GM19395 (cell line): ENCODE measurements at regions not wholly inside any gene's neighbourhood (a gene's known extent, or its start where the extent isn't known, plus 50 kb on each side); places are given as distances from the start of the nearest gene placed in this dataset.
"Not testable (repeated sequence)": the region's sequence is repeated elsewhere in the genome, so short reads cannot be mapped to it uniquely, and the experiment has no call there.

Experiments
- ATAC-seq: cut with Tn5 transposase; IDR thresholded peaks from one replicate; pipeline ENCODE4 v1.9.1; 2021; ENCODE audit warnings: mild to moderate bottlenecking, moderate library complexity; ENCODE audit not compliant: unreplicated experiment

DNA sequence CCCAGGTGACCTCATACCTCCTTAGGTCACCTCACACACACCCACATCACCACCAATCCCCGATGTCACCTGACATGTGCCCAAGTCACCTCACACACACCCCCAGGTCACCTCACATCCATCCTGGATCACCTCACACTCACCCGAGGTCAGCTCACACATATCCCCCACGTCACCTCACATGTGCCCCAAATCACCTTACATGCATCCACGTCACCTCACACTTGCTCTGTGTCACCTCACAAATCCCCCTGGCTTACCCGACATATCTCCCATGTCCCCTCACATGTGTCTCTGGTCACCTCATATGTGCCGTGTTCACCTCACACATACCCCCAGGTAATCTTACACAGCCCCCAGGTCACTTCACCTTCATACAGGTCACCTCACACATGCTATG is 864.6 kb downstream of the TMEM121 start:
- no peak for ATAC-seq

DNA sequence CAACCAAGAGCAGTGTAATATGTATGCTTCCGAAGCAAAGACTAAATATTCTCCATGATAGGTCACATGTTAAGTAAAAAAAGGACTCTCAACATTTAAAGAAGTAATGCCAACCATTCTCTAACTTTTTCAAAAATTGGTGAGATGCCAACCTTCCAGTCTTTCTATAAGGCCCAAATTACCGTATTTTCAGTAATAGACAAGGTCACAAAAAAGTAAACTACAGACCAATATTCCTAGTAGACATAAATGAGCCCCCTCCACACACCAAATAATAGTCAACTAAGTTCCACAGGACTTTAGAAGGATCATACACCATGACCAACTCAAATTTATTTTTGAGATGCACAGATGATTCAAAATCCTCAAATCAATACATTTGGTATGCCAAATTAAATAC is 867.4 kb downstream of the TMEM121 start:
- no peak for ATAC-seq

DNA sequence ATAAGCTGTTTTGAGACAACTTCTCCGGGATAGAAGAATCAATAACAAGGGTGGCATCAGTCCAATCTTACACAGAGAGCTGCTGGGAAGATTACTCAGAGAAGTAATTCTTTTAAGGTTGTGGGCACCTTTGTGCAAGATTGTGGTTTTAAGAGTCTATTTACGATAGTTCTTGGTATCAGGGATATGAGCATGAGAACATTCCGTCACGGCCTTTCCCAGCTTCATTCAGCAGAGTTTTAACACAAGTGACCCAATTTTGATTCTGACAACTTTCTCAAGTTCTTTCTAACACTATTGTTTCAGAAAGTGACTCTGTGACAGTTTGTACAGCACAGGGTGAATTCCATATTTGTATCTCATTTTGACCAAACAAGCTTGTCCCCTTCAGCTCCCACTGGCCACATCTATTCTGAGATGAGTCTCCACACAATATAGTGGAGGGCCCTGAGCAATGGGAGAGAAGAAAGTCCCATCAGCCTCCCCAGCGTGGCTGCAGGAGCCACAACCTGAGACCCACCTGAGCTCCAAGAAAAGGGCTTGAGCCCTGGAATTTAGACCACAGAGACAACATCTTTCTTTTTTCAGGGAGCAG is 869.2 kb downstream of the TMEM121 start:
- no peak for ATAC-seq

DNA sequence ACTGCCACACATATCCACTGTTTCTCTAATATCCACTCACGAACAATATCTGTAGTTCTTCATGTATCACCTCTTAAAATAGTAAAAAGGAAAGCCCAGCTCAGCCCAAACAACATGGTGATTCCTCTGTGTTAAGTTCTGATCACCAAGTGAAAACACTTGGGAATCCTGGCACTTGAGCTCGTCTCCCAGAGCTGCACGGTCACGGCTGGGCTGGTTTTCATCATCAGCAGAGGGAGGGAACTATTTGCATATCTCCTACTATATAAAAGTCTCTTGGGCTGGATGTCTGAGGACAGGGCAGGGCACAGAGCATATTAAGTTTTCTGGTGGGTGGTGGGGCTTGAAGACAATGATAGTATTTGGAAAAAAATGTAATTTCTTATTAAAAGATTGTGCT is 870.6 kb downstream of the TMEM121 start:
- no peak for ATAC-seq

DNA sequence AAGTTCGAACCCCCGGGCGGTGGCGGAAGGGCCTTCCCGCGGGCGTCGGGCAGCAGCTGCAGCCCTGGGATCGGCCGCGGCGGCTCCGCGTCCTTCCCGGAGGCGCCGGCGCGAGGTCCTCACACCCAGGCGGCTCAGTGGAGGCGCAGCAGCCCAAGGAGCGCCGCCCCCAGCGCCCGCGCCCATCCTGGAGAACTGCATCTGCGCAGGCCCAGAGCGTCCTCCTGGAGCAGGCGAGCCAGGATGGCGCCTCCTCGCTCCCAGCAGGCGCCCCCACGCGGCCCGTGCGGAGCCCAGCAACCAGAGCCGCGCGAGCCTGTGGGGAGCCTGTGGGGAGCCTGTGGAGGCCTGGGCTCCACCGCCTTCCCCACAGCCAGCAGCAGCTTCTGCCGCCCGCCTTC is 872.5 kb downstream of the TMEM121 start:
- not testable (repeated sequence) for ATAC-seq

DNA sequence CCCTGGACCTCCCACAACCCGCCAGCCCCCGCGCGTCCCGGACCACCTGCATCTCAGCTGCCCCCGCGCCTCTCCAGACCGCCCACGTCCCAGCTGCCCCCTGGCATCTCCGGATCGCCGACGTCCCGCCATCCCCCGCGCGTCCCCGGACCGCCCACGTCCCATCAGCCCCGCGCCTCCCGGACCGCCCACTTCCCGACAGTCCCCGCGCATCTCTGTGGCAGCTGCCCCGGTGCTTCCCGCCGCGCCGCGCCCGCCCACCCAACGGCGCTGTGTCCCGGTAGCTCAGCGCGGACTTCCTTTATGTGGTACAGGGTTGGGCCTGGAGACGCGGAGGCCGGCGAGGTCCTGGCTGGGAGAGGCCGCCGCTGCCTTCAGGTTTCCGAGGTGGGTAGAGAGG is 874.9 kb downstream of the TMEM121 start:
- ATAC-seq = not testable (repeated sequence)

DNA sequence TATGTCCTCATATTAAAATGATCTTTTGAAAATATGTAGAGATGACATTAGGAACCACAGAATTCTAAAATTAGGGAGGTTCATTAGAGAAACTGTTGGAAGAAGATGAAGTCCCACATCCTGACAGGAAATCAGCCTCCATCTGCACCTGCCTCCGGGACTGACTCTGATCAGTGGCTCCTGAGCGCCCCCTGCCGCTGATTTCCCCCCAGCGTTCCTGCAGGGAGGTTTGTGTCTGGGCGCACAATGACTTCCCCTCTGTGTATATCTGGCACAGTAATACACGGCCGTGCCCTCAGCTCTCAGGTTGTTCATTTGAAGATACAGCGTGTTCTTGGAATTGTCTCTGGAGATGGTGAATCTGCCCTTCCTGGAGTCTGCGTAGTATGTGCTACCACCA is 883.8 kb downstream of the TMEM121 start:
- ATAC-seq = not testable (repeated sequence)

DNA sequence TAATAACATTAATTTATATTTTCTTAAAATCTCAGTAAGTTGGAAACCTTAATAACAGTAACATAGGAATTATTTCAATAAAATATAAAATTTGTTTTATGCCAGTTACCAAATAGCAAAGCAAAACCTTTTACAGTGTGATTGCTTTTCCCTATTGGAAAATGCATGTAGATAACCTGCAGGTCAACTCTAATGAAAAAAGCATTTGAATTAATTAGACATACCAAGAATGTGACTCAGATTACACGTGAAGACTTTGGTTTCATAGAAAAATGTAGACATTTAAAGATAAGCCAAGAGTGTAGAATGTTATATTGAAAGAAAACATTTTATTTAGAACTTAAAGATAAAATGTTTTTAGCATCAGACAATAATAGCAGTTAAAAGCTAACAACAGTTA is 888.1 kb downstream of the TMEM121 start:
- no peak for ATAC-seq

DNA sequence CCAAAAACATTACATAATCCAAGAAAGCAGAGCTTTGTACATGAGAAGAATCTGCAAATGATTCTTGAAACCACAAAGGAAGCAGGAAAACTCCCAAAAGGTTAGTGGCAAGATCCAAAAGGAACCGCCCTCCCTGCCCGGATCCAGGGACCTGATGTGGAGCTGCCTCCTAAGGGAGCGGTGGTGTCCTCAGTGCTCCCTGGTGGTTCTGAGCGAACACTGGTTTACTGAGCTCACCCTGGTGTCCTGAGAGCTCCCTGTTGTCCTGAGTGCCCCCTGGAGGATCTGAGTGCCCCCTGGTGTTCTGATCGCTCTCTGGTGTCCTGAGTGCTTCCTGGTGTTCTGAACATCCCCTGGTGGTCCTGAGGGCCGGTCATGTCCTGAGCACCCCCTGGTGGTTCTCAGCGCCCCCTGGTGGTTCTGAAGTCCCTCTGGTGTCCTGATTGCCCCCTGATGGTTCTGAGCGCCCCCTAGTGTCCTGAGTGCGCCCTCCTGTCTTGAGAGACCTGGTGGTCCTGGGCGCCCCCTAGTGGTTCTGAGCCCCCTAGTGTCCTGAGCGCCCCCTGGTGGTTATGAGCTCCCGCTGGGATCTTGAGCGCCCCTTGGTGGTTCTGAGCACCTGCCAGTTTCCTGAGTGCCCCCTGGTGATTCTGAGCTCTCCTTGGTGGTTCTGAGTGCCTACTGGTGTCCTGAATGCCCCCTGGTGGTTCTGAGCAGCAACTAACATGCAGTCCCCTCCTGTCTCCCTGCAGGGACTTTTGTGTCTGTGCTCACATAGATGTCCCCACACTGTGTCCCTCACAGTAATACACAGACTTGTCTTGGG is 891.1 kb downstream of the TMEM121 start:
- peak; percentile 87 for ATAC-seq

DNA sequence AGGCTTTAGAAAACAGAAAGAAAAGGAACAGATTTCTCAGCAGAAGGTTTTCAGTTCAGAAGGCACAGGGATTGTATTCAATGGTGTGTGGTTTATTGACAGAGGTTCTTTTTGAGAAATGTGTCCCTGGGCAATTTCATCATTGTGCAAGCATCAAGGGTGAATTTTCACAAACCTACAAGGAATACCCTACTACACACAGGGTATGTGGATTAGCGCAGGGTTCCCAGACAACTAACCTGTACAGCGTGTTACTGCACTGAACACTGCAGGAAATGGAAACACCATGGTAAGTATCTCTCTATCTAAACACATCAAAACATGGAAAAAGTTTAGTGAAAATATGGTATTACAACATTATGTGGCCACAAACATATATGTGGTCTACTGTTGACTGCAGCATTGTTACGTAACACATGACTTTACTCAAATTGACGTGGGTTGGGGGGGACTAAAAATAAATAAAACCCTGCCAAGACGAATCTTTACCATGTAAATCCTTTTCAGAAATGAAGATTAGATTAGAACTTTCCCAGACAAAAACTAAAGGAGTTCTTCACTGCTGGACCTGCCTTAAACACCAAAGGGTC is 893.1 kb downstream of the TMEM121 start:
- no peak for ATAC-seq

DNA sequence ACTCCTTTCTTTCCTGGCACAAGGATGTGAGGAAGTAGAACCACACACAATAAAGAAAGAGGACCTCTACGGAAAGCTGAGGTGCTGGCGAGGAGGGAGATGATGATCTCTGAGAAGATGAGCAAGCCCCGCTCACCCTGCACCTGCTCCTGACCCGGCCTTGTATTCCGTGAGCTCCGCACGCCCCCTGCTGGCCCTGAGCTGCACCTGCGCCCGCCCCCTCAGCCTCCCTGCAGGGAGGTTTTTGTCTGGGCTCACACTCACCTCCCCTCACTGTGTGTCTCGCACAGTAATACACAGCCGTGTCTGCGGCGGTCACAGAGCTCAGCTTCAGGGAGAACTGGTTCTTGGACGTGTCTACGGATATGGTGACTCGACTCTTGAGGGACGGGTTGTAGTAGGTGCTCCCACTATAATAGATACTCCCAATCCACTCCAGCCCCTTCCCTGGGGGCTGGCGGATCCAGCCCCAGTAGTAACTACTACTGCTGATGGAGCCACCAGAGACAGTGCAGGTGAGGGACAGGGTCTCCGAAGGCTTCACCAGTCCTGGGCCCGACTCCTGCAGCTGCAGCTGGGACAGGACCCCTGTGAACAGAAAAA is 895.1 kb downstream of the TMEM121 start:
- not testable (repeated sequence) for ATAC-seq

DNA sequence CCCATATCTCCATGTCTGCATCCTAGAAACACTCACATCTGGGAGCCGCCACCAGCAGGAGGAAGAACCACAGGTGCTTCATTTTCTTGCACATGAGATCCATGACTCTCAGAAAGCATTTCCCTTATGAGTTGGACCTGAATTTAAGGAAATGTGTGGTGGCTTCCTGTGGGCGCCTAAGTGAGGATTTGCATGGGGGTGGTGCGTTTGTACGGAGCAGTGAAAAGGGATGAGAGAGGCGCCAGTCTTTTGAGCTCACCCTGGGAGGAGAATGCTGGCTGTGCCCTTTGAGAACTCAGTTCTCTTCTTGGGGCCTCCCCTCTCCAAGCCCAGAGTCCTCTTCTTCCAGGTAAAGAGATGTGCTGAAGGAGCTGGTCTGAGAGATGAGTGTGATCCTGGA is 895.7 kb downstream of the TMEM121 start:
- ATAC-seq = no peak

DNA sequence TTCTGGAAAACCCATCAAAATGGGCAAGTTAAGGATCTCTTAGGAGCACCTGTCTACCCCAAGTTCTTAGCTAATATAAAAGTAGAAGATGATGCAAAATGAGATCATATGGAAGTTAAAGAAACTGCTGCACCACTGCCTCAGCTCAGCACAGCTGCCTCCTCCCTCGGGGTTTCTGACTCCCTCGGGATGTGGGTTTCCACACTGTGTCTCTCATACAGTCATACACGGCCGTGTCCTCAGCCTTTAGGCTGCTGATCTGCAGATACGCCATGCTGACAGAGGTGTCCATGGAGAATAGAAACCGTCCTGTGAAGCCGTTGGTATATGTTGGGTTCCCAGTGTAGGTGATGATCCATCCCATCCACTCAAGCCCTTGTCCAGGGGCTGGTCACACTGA is 898.8 kb downstream of the TMEM121 start:
- not testable (repeated sequence) for ATAC-seq

DNA sequence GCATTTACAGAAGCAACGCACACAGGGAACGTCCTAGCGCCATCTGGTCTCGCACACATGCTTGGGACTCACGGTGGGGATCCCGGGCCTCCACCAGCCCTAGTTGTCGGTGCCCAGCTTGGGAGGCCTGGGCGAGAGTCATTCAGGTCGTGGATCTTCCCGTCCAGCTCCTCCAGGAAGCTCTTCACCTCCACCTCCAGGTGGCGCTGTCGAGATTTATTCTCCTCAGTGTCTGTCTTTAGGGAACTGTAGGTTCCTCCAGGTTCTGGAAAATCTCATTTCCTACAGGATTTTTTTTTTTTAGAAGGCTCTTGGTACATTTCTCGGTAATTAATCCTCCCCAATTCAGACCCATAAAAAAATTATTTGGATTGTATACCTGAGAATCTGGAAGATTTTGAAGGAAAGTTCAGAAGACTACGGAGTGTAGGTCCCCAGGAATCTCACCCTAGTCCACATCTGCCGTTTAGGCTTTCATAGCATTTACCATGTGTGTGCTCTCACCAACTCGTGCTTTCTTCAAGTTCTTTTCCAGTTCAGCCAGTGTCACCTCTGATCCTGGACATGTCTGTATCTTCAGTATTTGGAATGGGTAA is 910.0 kb downstream of the TMEM121 start:
- ATAC-seq = no peak

DNA sequence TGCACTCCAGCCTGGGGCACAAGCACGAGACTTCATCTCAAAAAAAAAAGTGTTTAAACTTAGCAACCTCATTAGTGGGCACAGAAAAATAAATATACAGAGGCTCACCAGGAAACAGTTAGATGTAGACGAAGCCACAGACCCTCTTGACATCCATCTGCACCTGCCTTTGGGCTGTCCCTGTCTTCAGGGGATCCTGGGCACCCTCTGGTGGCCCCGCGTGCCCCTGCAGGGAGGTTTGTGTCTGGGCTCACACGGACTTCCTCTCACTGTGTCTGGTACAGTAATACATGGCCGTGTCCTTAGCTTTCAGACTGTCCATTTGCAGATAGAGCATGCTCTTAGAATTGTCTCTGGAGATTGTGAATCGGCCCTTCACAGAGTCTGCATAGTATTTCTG is 916.5 kb downstream of the TMEM121 start:
- no peak for ATAC-seq

DNA sequence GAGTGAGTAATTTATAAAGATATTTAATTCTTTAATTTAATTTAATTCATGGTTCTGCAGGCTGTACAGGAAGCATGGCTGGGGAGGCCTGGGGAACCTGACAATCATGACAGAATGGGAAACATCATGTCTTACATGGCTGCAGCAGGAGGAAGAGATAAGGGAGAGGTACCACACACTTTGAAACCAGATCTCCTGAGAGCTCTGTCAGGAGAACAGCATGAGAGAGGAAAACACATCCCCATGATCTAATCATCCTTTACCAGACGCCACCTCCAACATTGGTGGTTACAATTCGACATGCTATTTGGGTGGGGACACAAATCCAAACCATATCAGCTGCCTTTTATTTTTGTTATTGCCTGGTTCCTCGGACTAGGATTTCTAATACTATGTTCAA is 928.6 kb downstream of the TMEM121 start:
- ATAC-seq = no peak

DNA sequence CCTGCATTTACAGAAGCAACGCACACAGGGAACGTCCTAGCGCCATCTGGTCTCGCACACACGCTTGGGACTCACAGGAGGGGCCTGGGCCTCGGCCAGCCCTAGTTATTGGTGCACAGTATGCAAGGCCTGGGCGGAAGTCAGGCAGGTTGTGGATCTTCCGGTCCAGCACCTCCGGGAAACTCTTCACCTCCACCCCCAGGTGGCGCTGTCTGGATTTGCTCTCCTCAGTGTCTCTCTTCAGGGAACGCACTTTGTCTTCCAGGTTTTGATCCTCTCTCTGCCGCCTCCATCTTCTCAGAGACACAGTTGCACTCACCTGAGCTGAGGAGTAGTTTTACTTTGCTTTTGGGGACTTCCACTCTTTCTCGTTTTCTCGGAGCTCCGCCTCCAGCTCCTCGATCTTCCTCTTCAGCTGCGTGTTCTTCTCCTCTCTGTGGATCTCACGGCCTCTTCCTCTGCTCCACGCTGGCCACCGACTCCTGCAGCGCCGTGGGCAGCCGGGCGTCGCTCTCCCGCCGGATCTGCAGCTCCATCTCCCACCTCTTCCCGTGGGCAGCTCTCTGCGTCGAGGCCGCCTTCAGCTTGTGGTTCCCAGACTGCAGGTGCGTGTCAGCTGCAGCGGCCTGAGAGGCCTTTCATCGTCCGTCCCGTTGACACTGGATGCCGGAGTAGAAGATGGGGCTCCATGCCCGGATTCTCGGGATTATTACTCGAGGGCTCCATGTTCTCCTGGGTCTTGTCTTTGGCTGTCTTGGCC is 933.8 kb downstream of the TMEM121 start:
- ATAC-seq = no peak

DNA sequence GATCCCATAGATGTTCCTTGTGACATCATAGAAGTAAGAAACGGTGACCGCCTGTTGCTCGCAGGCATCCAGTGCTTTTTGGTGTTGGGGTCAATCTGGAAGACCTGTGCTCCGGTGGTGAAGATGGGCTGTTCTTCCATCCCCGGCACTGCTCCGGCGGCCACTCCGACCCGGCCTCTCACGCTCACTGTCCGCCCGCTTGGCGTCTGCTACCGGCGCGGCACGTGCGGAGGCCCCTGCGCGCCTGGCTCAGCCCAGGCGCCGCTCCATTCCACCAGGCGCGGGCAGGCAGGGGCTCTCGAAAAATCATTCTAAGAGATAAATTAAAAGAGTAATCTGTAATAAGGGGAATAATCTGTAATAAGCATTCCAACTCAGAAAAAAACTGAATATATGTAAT is 934.5 kb downstream of the TMEM121 start:
- ATAC-seq = no peak

DNA sequence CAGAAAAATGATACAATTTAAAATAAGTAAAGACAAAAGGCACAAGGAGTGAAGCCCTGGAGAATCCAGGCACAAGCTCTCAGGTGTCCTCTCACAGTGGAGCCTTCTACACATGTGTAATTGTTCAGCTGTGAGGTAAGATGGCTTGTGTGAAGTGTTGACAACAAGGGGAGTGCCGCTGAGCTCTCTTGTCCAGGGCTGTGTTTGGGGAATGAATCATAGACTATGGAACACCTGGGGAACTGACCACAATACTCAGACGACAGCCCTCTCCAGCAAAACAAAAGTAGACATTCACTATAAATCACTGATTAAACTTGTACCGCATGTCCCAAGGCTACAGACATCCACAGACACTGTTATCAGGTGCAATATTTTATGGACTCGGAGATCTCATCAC is 940.1 kb downstream of the TMEM121 start:
- ATAC-seq = not testable (repeated sequence)

DNA sequence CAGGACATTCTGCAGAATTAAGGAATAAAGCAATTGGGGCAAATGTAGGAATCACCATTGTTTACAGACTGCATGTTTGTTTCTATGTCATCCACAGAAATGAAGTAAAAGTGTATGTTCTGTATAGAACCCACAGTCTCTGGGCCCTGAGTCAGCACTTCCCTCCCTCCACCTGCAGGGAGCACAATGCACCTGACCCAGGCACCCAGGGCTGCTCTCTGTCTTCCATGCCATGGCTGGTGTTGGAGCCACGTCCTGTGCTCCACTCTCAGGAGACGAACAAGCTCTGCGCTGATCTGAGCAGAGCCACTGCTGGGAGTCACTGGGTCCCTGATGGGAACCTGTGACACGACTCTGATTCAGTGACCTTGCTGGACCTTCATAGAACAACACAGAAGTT is 942.5 kb downstream of the TMEM121 start:
- ATAC-seq = not testable (repeated sequence)

DNA sequence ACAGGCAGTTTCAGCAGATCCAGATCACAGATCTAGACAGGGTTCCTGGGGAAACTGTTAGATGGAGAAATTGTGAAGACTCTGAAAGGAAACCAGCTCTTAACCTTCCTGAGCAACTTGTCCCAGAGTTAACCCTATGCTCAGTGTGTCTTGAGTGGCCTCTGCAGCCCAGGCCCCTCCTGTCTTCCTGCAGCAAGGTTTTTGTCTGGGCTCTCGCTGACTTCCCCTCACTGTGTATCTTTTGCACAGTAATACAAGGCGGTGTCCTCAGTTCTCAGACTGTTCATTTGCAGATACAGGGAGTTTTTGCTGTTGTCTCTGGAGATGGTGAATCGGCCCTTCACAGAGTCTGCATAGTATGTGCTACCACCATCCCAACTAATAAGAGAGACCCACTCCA is 943.6 kb downstream of the TMEM121 start:
- not testable (repeated sequence) for ATAC-seq
